Aorta (tissue), 5 donors: ENCODE measurements at regions not wholly inside any gene's neighbourhood (a gene's known extent, or its start where the extent isn't known, plus 50 kb on each side); places are given as distances from the start of the nearest gene placed in this dataset.

Experiments
- ATAC-seq: fragments of 200-7000 bp; cut with Tn5 transposase; one replicate; pipeline ENCODE4 v1.9.1; 2022; ENCODE audit warnings: moderate library complexity; ENCODE audit not compliant: low FRiP score
- DNase-seq, 2 donors: peaks; one replicate each; pipeline ENCODE4 v3.0.0-alpha.2; 2020
- H3K27ac ChIP-seq, 2 donors: one replicate each; pipeline ENCODE4 v1.5.1; 2013; ENCODE audit warnings: low read length in 2 of 2, mild to moderate bottlenecking in 2 of 2, moderate library complexity in 2 of 2, control low read depth in 1 of 2, inconsistent platforms in 1 of 2, low read depth in 1 of 2
- H3K27me3 ChIP-seq, 2 donors: one replicate each; pipeline ENCODE4 v1.6.1; 2013; ENCODE audit warnings: control low read depth in 1 of 2, low read length in 1 of 2, mild to moderate bottlenecking in 1 of 2, moderate library complexity in 1 of 2; ENCODE audit not compliant: insufficient read depth in 2 of 2, control insufficient read depth in 1 of 2
- H3K36me3 ChIP-seq, 2 donors: one replicate each; pipeline ENCODE4 v1.6.1; 2013; ENCODE audit warnings: control low read depth in 1 of 2, low read length in 1 of 2, mild to moderate bottlenecking in 1 of 2; ENCODE audit not compliant: insufficient read depth in 2 of 2, control insufficient read depth in 1 of 2
- H3K4me1 ChIP-seq, 2 donors: one replicate each; pipeline ENCODE4 v1.6.1; 2013; ENCODE audit warnings: low read length in 2 of 2, control low read depth in 1 of 2, mild to moderate bottlenecking in 1 of 2, moderate library complexity in 1 of 2; ENCODE audit not compliant: insufficient read depth in 2 of 2, control insufficient read depth in 1 of 2
- H3K4me3 ChIP-seq, 2 donors: one replicate each; pipeline ENCODE4 v1.5.1; 2013; ENCODE audit warnings: low read length in 2 of 2, control low read depth in 1 of 2, mild to moderate bottlenecking in 1 of 2
- H3K9me3 ChIP-seq: one replicate; pipeline ENCODE4 v1.6.1; 2013; ENCODE audit warnings: mild to moderate bottlenecking, low read length; ENCODE audit not compliant: control insufficient read depth
- WGBS, 2 donors: extraction: QIAGEN DNeasy Blood & Tissue Kit; methylation state at CpG; one replicate each; pipeline ENCODE4 v1.1.7; 2013; 5-methylcytosine and 5-hydroxymethylcytosine counted together
- intact Hi-C, 2 donors: fragments of 100-400 bp; cut with DNase I; formaldehyde crosslinking; loops; one replicate each; pipeline versions ENCODE4 v1.14.2 to v1.15.0; 2022
- donor health status: healthy with polysubstance abuse.
- donor health status: Bipolar disorder and iron deficiency.
- donor health status: DM: no; HTN: no; CAD: no.
- donor health status: DM: no; HTN: no; CAD: no.
- donor health status: DM: yes; HTN: yes; CAD: no.

GRCh38 chr7:41175435-41175834 lies 527.5 kb downstream of the INHBA start:
- DNase-seq, result no peak
- H3K27ac ChIP-seq, result no peak overlapping the region
- WGBS, 2 donors, result 89 to 99% methylated on average over 8 of the region's 8 CpGs
- no peaks in the 10 kb centered on the region for H3K27me3 ChIP-seq
- intact Hi-C loops, result no loop called here
- no peaks in the 10 kb centered on the region for H3K4me1 ChIP-seq
- H3K4me3 ChIP-seq, result no peak overlapping the region
- H3K36me3 ChIP-seq, result no peaks in the 10 kb centered on the region
- ATAC-seq, result no peak
- H3K9me3 ChIP-seq, result no peaks in the 10 kb centered on the region

DNA sequence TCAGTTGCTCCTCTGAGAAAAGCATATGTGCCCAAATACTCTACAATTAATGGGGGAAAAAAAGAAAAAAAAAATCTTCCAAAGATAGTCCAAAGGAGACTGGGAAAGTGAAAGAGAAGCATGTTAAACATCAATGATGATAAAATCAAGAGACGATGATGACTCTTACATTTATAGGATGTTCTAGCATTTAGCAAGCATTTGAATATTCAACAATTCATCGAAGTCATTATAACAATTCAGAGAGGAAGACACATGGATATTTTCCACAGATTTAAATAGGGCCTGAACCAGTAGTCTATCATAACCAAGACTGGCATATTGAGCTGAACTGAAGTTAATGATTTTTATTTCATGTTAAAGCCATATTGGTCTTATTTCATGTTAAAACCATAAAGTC lies 528.4 kb downstream of the INHBA start:
- Histone ChIP-seq H3K9me3 (no peaks in the 10 kb centered on the region), H3K36me3 (no peaks in the 10 kb centered on the region), H3K4me1 (no peaks in the 10 kb centered on the region), H3K27me3 (no peaks in the 10 kb centered on the region), H3K4me3 (no peak overlapping the region), H3K27ac (no peak overlapping the region)
- DNase-seq (no peak), ATAC-seq (no peak)
- intact Hi-C loops, result no loop called here
- WGBS, 2 donors, result 95 to 97% methylated on average over 2 of the region's 2 CpGs

DNA sequence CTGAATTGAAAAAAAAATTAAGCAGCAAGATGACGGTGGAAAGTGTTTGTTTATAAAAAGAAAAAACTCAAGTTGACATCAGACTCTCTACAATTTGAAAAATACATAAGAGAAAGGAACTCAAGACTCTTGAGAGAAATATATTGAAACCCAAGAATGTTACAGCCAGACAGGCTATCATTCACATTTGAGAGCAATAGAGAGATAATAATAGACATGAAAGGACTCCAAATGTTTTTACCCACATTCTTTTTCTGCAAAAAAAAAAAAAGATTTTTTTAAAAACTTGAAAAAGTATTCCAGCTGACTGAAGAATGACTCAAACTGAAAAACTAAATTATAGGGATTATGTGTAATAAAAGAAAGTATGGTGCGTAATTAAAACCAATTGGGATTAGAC lies 532.4 kb downstream of the INHBA start:
- no peak for DNase-seq

GRCh38 chr7:41169317-41169716 lies 533.6 kb downstream of the INHBA start:
- intact Hi-C loops, result no loop called here
- Histone ChIP-seq H3K4me3 (no peak overlapping the region), H3K27me3 (no peaks in the 10 kb centered on the region), H3K4me1 (peaks cover 0 to 1% of the 10 kb centered on the region in 2 donors), H3K27ac (no peak overlapping the region), H3K9me3 (no peaks in the 10 kb centered on the region), H3K36me3 (no peaks in the 10 kb centered on the region)
- WGBS, 2 donors, result 82 to 88% methylated on average over 6 of the region's 6 CpGs
- no peak for ATAC-seq
- DNase-seq, result no peak

More for the DNA sequence above, 532.4 kb downstream of the INHBA start:
- no peak for ATAC-seq
- 52 to 58% methylated on average over 2 of the region's 2 CpGs for WGBS, 2 donors
- Histone ChIP-seq H3K36me3 (no peaks in the 10 kb centered on the region), H3K4me3 (no peak overlapping the region), H3K27ac (no peak overlapping the region), H3K27me3 (no peaks in the 10 kb centered on the region), H3K4me1 (peaks cover 0 to 1% of the 10 kb centered on the region in 2 donors), H3K9me3 (no peaks in the 10 kb centered on the region)
- intact Hi-C loops, result no loop called here

GRCh38 chr7:41167836-41168235 lies 535.1 kb downstream of the INHBA start:
- Histone ChIP-seq H3K27ac (no peak overlapping the region), H3K9me3 (no peaks in the 10 kb centered on the region), H3K36me3 (no peaks in the 10 kb centered on the region), H3K4me3 (no peak overlapping the region), H3K4me1 (peaks cover 0 to 1% of the 10 kb centered on the region in 2 donors), H3K27me3 (no peaks in the 10 kb centered on the region)
- no peak for DNase-seq
- 45 to 47% methylated on average over 2 of the region's 2 CpGs for WGBS, 2 donors
- ATAC-seq, result no peak
- intact Hi-C loops, result no loop called here

- 59 to 95% methylated on average over 2 of the region's 2 CpGs for WGBS, 2 donors
These were observed 538.5 kb downstream of the INHBA start for GRCh38 chr7:41164440-41164839.

GRCh38 chr7:41163991-41164390 lies 538.9 kb downstream of the INHBA start:
- intact Hi-C loops, result no loop called here
- no peaks in the 10 kb centered on the region for H3K9me3 ChIP-seq
- 81 to 91% methylated on average over 3 of the region's 3 CpGs for WGBS, 2 donors
- no peaks in the 10 kb centered on the region for H3K36me3 ChIP-seq
- H3K4me3 ChIP-seq, result no peak overlapping the region
- ATAC-seq (no peak), DNase-seq (no peak)
- no peak overlapping the region for H3K27ac ChIP-seq
- no peaks in the 10 kb centered on the region for H3K27me3 ChIP-seq
- peaks cover 0 to 1% of the 10 kb centered on the region in 2 donors for H3K4me1 ChIP-seq

More at GRCh38 chr7:41164440-41164839, 538.5 kb downstream of the INHBA start:
- H3K4me3 ChIP-seq, result no peak overlapping the region
- no peaks in the 10 kb centered on the region for H3K36me3 ChIP-seq
- no peak for DNase-seq
- H3K27ac ChIP-seq, result no peak overlapping the region
- H3K27me3 ChIP-seq, result no peaks in the 10 kb centered on the region
- intact Hi-C loops, result no loop called here
- no peak for ATAC-seq
- H3K4me1 ChIP-seq, result peaks cover 0 to 1% of the 10 kb centered on the region in 2 donors
- no peaks in the 10 kb centered on the region for H3K9me3 ChIP-seq

GRCh38 chr7:41162612-41163011 lies 540.3 kb downstream of the INHBA start:
- peaks cover 0 to 1% of the 10 kb centered on the region in 2 donors for H3K4me1 ChIP-seq
- ATAC-seq (no peak), DNase-seq (no peak)
- H3K36me3 ChIP-seq, result no peaks in the 10 kb centered on the region
- intact Hi-C loops, result no loop called here
- no peak overlapping the region for H3K27ac ChIP-seq
- no peak overlapping the region for H3K4me3 ChIP-seq
- H3K27me3 ChIP-seq, result no peaks in the 10 kb centered on the region
- H3K9me3 ChIP-seq, result no peaks in the 10 kb centered on the region
- WGBS, 2 donors, result 97 to 99% methylated on average over 4 of the region's 4 CpGs

DNA sequence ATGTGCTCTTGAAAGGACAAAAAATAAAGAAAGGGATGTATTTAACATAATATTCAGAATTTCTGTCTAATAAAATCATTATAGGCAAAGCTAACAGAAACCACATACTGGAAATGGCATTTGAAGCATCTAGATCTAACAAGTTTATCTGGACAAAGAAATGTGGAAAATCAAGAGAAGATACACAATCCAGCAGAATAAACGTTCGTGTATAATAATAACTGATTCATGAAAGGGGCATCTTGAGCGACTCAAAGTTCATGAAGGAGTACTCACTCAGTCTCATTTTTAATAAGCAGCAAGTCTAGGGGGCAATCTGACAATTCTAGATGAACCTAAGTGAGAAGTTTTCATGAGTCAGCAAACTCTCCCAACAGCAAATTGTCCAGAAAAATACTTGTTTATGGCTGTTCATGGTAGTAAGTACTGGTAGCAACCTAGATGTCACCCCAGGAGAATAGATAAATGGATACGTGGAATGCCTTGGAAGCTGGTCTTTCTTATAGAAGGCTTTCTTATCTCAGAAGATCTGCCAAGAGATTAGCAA lies 541.8 kb downstream of the INHBA start:
- H3K27me3 ChIP-seq, result no peaks in the 10 kb centered on the region
- H3K4me3 ChIP-seq, result no peak overlapping the region
- H3K36me3 ChIP-seq, result no peaks in the 10 kb centered on the region
- intact Hi-C loops, result no loop called here
- 86 to 87% methylated on average over 4 of the region's 4 CpGs for WGBS, 2 donors
- ATAC-seq, result no peak
- no peak for DNase-seq
- no peaks in the 10 kb centered on the region for H3K9me3 ChIP-seq
- H3K4me1 ChIP-seq, result no peaks in the 10 kb centered on the region
- no peak overlapping the region for H3K27ac ChIP-seq
